ENCODE measurements at regions not wholly inside any gene's neighbourhood (a gene's known extent, or its start where the extent isn't known, plus 50 kb on each side); places are given as distances from the start of the nearest gene placed in this dataset.
"Not testable (repeated sequence)": the region's sequence is repeated elsewhere in the genome, so short reads cannot be mapped to it uniquely, and the experiment has no call there.

GRCh38 chr5:125413496-125414274 lies 667.2 kb upstream of the ZNF608 start:
- DNase-seq (ENCODE audit: low read depth): no peak

- DNase-seq (ENCODE audit: low read depth): no peak
These were observed 668.7 kb upstream of the ZNF608 start for GRCh38 chr5:125415126-125415525.

GRCh38 chr5:125416055-125416454 lies 669.6 kb upstream of the ZNF608 start:
- no peak for DNase-seq (ENCODE audit: low read depth)

- DNase-seq (ENCODE audit: low read depth): no peak
These were observed 674.6 kb upstream of the ZNF608 start for GRCh38 chr5:125421006-125421405.

GRCh38 chr5:125422342-125422741 lies 675.9 kb upstream of the ZNF608 start:
- DNase-seq (ENCODE audit: low read depth): no peak

GRCh38 chr5:125424402-125425141 lies 678.1 kb upstream of the ZNF608 start:
- DNase-seq (ENCODE audit: low read depth): no peak

GRCh38 chr5:125429498-125429897 lies 683.1 kb upstream of the ZNF608 start:
- DNase-seq (ENCODE audit: low read depth): no peak

GRCh38 chr5:125433457-125433856 lies 687.0 kb upstream of the ZNF608 start:
- DNase-seq (ENCODE audit: low read depth): no peak

GRCh38 chr5:125439243-125439642 lies 692.8 kb upstream of the ZNF608 start:
- DNase-seq (ENCODE audit: low read depth): no peak

GRCh38 chr5:125440905-125441304 lies 694.5 kb upstream of the ZNF608 start:
- no peak for DNase-seq (ENCODE audit: low read depth)

GRCh38 chr5:125446986-125447385 lies 700.5 kb upstream of the ZNF608 start:
- peak; percentile 74 for DNase-seq (ENCODE audit: low read depth)

- no peak for DNase-seq (ENCODE audit: low read depth)
These were observed 704.3 kb upstream of the ZNF608 start for GRCh38 chr5:125450771-125451170.

- no peak for DNase-seq (ENCODE audit: low read depth)
These were observed 705.2 kb upstream of the ZNF608 start for GRCh38 chr5:125451622-125452021.

GRCh38 chr5:125452991-125453390 lies 706.6 kb upstream of the ZNF608 start:
- DNase-seq (ENCODE audit: low read depth): no peak

- no peak for DNase-seq (ENCODE audit: low read depth)
These were observed 708.6 kb upstream of the ZNF608 start for GRCh38 chr5:125455041-125455440.

GRCh38 chr5:125456005-125456404 lies 709.6 kb upstream of the ZNF608 start:
- not testable (repeated sequence) for DNase-seq (ENCODE audit: low read depth)

- no peak for DNase-seq (ENCODE audit: low read depth)
These were observed 711.2 kb upstream of the ZNF608 start for GRCh38 chr5:125457617-125458016.

- DNase-seq (ENCODE audit: low read depth): not testable (repeated sequence)
These were observed 712.5 kb upstream of the ZNF608 start for GRCh38 chr5:125458949-125459348.

GRCh38 chr5:125461641-125462072 lies 715.2 kb upstream of the ZNF608 start:
- no peak for DNase-seq (ENCODE audit: low read depth)

- DNase-seq (ENCODE audit: low read depth): no peak
These were observed 717.1 kb upstream of the ZNF608 start for GRCh38 chr5:125463466-125464092.

- DNase-seq (ENCODE audit: low read depth): no peak
These were observed 718.5 kb upstream of the ZNF608 start for GRCh38 chr5:125464847-125465432.

GRCh38 chr5:125465703-125466102 lies 719.3 kb upstream of the ZNF608 start:
- DNase-seq (ENCODE audit: low read depth): no peak

- DNase-seq (ENCODE audit: low read depth): no peak
These were observed 720.8 kb upstream of the ZNF608 start for GRCh38 chr5:125467222-125467621.

Measured in non-pigmented ciliary epithelial cell (primary cell).